Stimulated activated CD8-positive, alpha-beta memory T cell treated with anti-CD3 and anti-CD28 coated beads, Interleukin-4, amount 100 ng/mL, for 4 hours (primary cell): ENCODE measurements at regions not wholly inside any gene's neighbourhood (a gene's known extent, or its start where the extent isn't known, plus 50 kb on each side); places are given as distances from the start of the nearest gene placed in this dataset.

Experiments
- DNase-seq, 2 donors: peaks; one replicate each; pipeline ENCODE4 v3.0.0-alpha.2; 2020; ENCODE audit warnings: low read depth in 2 of 2, low spot score in 1 of 2

DNA sequence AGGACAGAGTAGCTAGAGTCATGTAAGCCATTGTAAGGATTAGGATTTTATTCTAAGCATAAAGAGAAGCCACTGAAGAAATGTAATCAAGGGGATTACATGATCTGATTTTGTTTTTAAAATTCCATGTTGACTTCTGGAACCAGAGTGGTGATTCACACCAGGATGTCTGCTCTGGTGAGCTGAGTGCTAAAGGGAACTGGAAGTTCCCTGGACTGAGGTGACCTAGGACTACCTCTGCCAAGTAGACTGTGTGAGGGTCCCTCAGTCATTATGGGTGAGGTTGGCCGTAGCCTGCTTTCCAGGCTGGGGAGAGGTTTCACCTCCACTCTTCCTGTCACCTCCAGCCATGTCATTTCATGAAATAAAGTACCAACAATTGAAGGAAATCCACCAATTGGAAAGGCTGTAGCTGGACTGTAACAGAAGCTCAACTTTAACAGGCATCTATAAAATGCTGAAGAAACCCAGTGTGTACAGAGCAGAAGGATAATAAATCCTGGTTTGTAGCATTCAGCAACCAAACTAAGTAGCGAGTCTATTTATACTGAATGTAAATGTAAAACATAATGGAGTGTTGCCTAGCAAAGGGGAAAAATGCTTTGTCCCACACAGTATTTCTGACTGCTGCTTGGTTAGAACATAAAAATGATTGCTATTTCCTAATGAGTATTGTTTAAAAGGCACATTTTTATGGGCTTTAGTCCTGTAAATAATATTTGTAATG is 507.4 kb upstream of the PKDCC start:
- DNase-seq: no peak

DNA sequence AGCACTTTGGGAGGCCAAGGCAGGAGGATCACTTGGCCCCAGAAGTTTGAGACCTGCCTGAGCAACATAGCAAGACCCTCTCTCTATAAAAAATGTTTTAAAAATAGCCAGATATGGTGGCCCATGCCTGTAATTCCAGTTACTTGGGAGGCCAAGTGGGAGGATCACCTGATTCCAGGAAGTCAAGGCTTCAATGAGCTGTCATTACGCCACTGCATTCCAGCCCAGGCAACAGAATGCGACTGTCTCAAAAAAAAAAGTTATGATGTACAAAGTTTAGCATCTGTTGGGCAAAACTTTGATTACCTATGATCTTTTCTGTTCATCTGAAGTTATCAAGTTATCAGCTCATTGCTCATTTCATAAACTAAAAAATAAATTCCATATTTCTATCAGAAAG is 504.1 kb upstream of the PKDCC start:
- DNase-seq: no peak

DNA sequence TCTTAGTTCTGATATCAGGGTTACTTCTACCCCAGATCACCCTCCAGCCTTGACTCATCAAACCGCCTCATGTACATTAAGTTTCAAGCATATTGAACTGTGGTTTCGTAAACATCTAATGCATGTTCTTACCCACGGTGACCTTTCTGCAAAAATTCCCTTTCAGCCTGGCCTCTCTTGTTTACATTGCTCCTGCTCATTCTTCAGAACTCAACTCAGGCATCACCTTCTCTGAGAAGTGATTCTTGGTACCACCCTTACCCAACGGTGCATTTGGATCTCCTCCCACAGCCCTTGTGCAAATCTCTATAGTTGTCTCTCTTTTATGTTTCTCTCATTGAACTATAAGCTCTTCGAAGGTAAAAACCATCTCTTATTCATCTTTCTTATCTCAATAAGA is 503.1 kb upstream of the PKDCC start:
- DNase-seq: no peak

DNA sequence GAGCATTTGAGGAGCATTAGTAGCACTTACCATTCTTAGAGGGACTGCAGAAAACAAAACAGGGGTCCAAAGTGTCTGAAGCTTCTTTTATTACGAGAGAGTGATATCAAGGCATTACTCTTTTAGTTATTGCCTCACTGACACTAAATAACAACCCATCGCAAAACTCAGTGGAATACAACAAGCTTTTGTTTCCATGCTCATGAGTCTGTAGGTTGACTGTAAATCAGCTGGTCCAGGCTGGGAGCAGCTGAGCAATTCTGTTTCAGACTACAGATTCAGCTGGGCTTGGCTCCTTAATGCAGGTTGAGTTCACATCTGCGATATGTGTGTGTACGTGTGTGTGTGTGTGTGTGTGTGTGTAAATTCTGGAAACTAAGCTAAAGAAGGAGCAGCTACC is 501.8 kb upstream of the PKDCC start:
- DNase-seq: no peak

DNA sequence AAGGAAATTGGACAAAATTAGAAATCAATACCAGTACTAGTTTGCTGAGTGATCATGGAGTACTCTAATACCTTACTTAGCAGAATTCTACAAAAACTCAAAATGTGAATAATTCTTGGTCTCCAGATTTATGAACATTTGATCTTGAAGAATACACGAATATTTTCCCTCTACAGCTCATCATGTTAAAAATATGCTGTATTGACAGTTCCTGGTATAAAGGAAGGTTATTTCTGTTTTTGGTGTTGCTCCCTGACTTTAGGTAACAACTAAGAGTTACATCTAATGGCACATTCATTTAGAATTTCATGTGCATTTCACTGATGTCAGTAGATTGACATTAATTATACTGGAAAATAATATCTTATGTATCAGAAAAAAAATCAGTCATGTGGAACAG is 479.2 kb upstream of the PKDCC start:
- no peak for DNase-seq

DNA sequence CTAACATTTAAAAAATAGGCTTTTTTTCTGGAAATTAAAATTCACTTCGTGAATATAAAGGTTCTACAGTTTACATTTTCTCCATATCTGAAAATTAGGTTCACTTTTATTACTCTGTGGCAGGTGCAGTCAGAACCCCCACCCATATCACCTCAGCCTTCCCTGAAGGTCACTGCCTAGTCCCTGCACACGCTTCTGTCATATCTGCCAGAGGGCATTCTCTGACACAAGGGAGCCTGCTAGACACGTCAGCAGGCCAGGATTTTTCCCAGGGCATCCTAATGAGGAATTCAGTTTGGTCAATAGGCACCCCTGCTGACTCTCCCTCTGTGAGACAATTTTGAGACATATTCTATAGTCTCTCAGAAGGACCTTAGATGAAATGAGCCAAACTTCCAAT is 475.7 kb upstream of the PKDCC start:
- no peak for DNase-seq

DNA sequence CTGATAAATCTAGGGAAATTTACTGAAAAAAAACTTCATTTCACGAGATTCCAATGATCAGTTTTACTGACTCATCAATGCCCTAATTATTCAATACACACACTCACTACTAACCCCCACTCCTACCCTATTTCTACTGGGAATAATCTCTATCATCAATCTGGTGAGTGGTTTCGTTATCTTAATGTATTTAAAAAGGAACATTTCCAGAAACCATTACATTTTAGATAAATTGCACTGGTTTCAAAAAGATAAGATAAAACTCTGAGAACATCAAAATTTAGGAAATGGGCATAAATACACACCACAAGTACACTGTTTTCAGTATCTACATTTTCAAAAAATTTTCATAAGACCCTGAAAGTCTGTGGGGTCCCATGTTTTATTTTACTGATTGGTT is 471.4 kb upstream of the PKDCC start:
- DNase-seq: no peak

DNA sequence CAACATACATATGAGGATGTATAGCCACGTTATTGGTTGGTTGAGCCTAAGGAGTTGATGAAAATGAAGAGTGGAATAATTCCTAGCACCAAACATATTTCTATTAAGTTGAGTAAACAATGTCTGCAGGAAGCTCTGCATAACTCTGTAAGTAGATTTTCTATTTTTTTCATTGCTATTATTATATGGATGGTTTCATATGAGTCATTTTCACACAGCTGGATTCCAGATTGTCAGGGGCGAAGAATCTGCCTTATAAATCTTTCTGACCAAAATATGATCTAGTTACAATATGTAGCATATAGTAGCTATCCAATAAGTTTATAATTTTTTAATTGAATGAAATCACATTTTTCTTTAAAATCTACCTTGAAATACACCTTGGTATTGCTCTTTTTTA is 468.0 kb upstream of the PKDCC start:
- DNase-seq: no peak

DNA sequence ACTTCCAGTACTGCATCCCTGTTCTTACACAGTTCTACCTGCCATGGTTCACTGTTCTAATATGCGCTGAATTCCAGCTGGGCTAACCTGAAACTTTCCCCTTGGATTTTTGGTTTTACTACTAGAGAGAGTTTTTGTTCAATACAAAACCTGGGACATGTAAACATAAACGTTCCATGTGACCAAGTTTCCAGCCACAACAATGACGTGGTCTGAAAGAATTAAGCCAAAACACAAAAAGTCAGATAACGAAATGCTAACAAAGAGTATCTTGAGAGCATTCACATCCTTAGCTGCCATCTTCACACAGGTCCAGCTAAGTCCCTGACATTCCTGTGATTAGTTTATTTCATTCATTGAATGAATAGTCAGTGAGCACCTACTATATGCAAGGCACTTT is 467.0 kb upstream of the PKDCC start:
- DNase-seq: no peak

DNA sequence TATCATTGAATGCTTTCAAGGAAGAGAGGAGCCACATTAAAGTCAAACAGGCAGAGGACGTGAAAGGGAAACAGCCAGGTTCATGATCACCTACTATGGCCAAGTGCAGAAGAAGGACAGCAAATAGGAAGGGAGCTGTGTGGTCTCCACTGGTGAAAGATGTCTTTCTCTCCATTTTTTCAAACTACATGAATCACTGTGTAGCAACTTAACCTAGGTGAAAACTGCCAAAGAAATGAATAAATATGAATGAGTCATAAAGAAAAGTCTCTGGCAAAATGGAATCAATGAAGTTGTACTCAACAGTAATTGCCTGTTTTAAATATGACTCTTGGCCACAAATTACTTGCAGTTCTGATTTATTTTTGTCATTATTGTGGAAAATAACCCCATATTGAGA is 452.6 kb upstream of the PKDCC start:
- DNase-seq: no peak

DNA sequence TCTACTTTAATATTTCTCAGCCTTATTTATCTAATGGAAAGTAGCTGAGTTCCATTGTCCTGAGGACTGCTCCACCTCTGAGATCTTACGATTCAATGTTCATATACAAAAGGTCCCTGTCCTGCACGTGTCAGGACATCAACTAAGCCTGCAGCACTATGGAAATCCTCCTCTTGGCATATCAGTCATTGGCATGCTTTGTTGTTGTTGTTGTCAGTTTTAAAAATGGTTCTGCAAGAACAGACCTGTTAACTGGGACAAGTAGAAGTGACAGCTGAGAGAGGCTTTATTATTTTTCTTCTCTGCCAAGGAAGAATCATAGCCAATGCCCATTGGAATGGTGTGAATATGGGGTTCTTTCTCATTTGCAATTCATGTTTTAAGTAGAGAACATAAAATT is 450.1 kb upstream of the PKDCC start:
- DNase-seq: no peak

DNA sequence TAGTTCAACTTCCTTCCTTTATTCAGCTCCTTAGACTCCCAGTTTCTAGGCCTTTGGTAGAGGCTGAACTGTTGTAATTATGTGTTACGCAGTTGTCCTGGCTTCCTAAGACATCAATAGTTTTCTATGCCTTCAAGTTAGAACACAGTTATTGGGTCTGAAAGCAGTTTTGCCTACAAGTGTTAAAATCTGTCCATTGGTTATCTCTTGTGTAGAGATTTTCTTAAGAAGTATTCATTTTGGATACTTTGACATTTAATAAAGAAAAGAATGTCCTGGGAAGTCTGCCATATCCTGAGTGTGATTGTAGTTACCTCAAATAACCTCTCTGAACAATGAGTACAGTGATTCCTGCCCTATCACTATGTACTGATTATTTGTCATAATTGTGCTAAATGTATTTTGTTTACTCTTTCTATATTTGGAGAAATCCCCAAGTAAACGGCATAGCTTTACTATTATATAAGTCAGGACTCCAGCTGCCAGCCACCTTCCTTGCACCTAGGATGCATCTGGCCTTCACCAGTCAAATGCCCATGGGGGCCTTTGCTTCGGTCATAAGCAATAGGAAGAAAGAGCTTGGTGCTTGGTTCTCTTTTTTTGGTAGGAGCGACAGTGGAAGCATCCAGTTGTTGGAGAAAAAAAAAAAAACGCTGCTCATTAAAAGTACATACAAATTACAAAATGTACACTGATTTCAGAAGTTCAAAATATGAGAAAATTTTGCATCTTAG is 449.5 kb upstream of the PKDCC start:
- no peak for DNase-seq

DNA sequence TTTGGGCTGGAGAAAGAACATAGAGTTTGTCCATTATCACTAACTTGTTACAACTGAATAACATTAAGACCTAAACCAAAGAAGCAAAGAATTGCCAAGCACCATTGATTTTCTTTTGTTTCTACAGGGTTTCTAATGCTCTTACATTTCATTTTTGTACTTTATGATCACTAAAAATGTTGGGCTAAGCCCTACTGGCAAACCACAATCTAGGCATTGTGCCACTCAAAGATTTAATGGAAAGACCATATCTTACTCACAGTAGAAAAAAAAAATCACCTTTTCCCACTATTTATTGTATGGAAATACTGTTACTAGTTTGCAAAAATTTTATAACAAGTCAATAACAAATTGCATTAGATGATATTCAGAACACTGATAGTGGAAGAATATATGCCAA is 447.4 kb upstream of the PKDCC start:
- DNase-seq: no peak

DNA sequence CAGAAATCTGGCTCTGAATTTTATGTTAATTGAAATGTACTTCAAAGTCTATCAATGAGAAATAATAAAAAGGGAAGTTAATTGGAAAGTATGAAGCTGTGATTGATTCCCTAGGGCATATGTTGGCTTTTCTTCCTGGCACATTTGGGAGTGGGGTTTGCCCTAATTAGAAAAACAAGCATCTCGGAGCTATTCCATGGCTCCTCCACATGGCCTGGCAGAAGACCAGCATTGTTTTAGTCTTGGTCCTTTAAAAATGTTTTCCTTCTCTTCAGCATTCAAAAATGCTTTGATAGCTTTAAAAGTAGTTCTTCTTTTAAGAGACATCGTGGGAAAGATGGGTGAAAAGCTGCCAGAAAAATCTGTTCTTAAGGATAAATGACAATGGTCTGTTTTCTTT is 445.5 kb upstream of the PKDCC start:
- no peak for DNase-seq

DNA sequence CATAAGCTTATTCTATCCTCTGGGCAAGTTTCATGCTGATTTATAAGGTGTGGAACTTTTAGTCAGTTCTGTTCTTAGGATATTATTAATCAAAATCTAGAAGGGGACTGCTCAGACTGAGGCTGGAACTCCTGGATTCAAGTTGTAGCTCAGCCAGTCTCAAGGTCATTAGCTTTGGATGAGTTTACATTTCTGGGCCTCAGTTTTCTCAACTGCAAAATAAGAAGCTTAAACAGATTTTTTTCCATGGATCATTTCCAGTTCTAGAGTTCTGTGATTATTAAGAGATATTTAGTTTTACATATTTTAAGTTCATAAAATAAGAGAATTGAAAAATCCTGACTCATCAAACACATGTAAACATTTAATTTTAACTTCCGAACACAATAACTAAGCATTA is 442.5 kb upstream of the PKDCC start:
- DNase-seq: no peak

DNA sequence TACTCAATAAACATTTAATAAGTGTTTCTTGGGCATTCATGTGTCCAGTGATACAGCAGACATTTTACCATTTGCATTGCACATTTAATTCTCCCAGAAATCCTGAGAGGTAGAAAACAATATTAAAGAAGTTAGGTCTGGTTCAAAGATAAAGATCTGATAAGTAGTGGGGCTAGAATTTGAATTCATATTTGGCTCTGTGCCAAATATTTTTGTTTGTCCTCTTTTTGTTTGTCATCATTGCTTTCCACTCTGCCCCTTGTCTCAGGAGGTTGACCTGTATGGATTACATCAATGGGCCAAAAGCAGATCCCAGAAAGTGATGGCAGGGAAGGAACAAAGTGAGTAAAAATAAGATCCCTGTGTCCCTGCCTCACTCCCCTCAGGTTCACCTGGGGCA is 441.9 kb upstream of the PKDCC start:
- DNase-seq: no peak

DNA sequence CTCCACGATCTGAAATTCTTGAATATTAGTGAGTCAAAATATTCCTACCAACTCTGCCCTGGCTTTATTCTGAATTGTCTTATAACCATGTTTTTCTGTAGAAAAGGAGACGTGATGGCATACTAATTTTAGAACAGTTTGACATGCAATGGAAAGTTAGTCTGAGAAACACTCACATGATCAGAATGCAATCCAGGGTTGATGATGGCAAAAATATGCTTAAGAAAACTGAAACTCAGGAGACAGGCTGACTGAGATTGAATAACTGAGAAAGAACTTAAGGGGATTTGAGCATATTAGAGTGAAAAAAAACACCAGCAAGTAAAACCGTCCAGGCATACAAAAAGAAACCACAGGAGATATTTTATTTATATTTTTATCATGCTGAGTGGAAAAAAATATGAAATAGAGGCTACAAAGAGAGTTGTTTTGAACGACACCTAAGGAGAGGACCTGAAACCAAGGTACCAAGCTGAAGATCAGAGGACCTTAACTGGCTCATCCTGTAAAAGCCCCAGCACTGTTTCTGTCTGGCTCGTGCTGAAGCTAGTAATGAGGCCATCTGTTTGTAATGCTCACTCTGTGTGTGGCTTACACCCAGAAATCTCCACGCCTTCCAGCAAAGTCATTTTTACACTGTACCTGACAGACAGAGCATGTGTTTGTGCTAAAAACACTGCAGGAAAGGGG is 437.2 kb upstream of the PKDCC start:
- DNase-seq: no peak

DNA sequence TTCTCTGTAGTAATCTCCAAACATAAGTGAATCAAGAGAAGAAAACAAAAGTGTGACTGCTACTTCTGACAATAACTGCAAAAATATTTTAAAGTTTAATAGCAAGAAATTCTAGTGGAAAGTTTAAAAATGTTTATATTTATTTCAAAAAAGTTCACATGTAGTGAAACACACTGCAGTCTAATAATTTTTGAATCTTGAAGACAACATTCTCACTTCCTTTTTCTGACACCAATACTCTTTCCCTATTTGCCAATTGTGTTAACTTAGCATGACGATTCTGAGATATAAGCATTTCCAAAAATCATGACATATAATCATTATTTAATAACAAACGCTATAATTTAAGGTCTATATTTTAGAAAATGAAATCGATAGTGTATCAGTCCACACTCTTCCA is 429.1 kb upstream of the PKDCC start:
- no peak for DNase-seq

DNA sequence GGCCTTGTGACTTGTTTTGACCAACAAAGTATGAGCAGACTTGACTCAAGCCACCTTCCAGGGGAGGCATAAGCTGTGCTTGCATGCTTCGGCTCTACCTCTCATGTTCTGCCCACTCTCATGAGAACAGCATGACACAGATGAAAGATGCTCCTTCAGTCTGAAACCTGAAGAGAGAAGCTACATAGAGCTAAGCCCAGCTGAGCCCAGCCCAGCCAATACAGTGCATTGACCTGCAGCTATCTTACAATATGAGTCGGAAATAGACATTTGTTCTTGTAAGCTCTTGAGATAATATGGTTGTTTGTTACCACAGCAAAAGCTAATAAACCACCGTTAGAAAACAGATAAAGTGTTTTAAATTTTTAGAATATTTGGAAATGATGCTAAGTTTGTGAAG is 426.7 kb upstream of the PKDCC start:
- DNase-seq: no peak

DNA sequence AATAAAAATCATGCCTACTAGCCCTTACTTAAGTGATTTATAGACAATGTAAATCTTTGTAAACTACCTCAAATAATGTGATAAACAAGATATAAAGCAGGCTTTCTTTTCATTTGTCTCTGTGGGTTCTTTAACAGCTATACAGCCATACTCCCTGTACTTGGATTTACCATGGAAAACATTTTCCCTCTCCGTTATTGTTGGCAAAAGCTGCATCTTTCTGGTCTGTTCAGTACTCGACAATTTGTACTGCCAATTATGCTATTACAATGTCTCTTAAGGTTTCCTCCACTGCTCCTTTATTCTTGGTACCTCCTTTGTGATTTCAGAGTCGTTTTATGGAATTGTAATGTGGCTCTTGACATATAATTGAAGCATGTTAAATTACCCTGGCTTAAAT is 426.3 kb upstream of the PKDCC start:
- no peak for DNase-seq

DNA sequence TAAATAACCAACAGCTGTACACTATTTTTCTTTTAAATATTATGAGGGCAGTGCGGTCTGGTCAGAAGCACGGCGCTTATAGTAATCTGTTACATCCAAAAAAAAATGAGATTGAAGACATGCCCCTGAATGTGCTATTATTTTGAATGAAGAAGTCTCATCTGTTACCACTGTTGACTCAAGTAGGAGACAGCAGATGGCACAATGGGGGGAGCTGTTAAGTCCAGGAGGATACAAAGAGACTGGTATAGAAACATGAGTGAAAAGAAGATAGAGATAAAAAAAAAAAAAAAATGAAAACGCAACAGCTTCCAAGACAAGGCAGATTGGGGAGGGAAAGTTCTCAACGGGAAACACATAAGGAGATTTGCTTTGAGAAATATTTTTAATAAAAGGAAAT is 425.5 kb upstream of the PKDCC start:
- no peak for DNase-seq

DNA sequence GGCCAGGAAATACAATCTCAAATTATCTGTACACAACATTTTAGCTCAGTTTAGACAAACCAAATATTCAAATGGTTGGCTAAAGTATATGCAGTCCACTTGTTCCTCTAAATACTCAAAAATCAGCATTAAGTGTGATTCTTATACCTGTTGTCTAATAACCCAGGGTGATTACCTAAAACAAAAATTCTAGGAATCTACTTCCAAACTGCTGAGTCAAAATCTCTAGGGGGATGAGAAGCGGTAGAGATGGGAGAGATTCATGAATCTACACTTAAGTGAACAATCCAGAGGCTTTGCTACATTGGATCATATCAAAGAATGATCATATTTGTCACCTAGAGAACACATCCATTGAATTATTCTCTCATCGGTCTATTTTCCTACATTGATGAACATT is 420.9 kb upstream of the PKDCC start:
- no peak for DNase-seq

DNA sequence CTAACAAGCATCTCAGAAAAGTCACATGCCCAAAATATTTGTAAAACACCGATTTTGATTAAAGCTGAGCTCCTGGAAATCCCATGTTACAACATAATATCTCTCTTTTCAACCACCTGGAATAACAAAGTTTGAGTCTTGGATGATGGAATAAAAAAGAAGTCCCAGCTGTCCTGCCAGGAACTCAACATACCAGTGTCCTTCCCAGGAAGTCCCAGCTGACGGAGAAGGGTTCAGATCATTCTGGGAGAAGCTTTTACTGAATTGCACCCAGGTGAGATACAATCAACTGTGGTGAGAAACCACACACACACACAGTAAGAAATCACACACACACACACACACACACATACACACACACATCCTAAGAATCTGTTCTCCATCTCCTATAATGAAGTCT is 413.1 kb upstream of the PKDCC start:
- DNase-seq: no peak
